ENCODE measurements at regions not wholly inside any gene's neighbourhood (a gene's known extent, or its start where the extent isn't known, plus 50 kb on each side); places are given as distances from the start of the nearest gene placed in this dataset.

DNA sequence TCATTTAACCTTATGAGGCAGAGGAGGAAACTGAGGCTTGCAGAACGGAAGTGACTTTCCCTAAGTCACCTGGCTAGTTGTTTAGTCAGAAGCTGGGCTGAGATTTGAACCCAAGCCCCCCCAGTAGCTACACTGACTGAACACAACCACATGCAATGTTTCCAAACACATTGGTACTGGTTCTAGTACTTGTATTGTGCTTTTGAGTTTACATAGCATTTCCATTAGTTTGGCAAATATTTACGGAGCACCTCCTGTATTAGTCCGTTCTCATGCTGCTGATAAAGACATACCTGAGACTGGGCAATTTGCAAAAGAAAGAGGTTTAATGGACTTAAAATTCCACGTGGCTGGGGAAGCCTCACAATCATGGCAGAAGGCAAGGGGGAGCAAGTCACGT lies 56.3 kb upstream of the ITGA11 start:
- Histone ChIP-seq H3K79me2 (ENCODE audit: insufficient read depth) (no peaks in the 10 kb centered on the region), H3K36me3 (replicated peaks in 1 of 2; ENCODE audit: control insufficient read depth in 1 of 2, insufficient read depth in 2 of 2, low read length in 1 of 2) (no peaks in the 10 kb centered on the region), H3K4me2 (no peak overlapping the region), H3K27me3 (ENCODE audit: insufficient read depth) (no peaks in the 10 kb centered on the region), H3K9ac (no peak overlapping the region), H2AFZ (ENCODE audit: low read depth) (no peak overlapping the region), H3K27ac (ENCODE audit: low read depth in 2 of 2, low read length in 1 of 2) (no peak overlapping the region), H4K20me1 (ENCODE audit: insufficient read depth) (no peaks in the 10 kb centered on the region), H3F3A (replicated peaks; ENCODE audit: insufficient read depth) (peaks cover 4% of the 10 kb centered on the region), H3K4me1 (ENCODE audit: control insufficient read depth in 1 of 2, insufficient read depth in 2 of 2, low read depth in 1 of 2, low read length in 1 of 2) (peaks cover 0 to 15% of the 10 kb centered on the region in 2 experiments; a peak in 3 of 4 replicates), H3K9me3 (no peaks in the 10 kb centered on the region), H3K9me2 (no peaks in the 10 kb centered on the region), H3K4me3 (ENCODE audit: low read depth in 2 of 2, low read length in 1 of 2) (no peak overlapping the region)
- CTCF ChIA-PET = no interaction called here
- no peak for TF ChIP-seq TAF1 (IDR thresholded peaks at IDR 0.05; ENCODE audit: borderline replicate concordance, low read depth, low read length)
- no peak for TF ChIP-seq YY1 (IDR thresholded peaks at IDR 0.05; ENCODE audit: low read depth)
- no peak for TF ChIP-seq FOXM1 (IDR thresholded peaks at IDR 0.05; ENCODE audit: low read depth)
- TF ChIP-seq EZH2phosphoT487 (IDR thresholded peaks at IDR 0.05; ENCODE audit: borderline replicate concordance, low read depth) = no peak
- TF ChIP-seq, protein P1, sequence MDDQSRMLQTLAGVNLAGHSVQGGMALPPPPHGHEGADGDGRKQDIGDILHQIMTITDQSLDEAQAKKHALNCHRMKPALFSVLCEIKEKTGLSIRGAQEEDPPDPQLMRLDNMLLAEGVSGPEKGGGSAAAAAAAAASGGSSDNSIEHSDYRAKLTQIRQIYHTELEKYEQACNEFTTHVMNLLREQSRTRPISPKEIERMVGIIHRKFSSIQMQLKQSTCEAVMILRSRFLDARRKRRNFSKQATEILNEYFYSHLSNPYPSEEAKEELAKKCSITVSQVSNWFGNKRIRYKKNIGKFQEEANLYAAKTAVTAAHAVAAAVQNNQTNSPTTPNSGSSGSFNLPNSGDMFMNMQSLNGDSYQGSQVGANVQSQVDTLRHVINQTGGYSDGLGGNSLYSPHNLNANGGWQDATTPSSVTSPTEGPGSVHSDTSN (IDR thresholded peaks at IDR 0.05) = no peak
- no peak for TF ChIP-seq POLR2AphosphoS5 (IDR thresholded peaks at IDR 0.05; ENCODE audit: low read depth, low read length)
- TF ChIP-seq, protein P2, sequence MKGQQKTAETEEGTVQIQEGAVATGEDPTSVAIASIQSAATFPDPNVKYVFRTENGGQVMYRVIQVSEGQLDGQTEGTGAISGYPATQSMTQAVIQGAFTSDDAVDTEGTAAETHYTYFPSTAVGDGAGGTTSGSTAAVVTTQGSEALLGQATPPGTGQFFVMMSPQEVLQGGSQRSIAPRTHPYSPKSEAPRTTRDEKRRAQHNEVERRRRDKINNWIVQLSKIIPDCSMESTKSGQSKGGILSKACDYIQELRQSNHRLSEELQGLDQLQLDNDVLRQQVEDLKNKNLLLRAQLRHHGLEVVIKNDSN (IDR thresholded peaks at IDR 0.05; ENCODE audit: borderline replicate concordance, low read depth) = no peak
- no peak for TF ChIP-seq RXRA (IDR thresholded peaks at IDR 0.05; ENCODE audit: borderline replicate concordance, low read depth)
- TF ChIP-seq, protein P3, sequence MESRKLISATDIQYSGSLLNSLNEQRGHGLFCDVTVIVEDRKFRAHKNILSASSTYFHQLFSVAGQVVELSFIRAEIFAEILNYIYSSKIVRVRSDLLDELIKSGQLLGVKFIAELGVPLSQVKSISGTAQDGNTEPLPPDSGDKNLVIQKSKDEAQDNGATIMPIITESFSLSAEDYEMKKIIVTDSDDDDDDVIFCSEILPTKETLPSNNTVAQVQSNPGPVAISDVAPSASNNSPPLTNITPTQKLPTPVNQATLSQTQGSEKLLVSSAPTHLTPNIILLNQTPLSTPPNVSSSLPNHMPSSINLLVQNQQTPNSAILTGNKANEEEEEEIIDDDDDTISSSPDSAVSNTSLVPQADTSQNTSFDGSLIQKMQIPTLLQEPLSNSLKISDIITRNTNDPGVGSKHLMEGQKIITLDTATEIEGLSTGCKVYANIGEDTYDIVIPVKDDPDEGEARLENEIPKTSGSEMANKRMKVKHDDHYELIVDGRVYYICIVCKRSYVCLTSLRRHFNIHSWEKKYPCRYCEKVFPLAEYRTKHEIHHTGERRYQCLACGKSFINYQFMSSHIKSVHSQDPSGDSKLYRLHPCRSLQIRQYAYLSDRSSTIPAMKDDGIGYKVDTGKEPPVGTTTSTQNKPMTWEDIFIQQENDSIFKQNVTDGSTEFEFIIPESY (IDR thresholded peaks at IDR 0.05; ENCODE audit: borderline replicate concordance, low read depth) = no peak
- no peak for TF ChIP-seq CHD2 (IDR thresholded peaks at IDR 0.05; ENCODE audit: low read length, partially characterized antibody)
- TF ChIP-seq GATA2 (CRISPR knock-in tag; IDR thresholded peaks at IDR 0.05) = no peak
- TF ChIP-seq MEF2A (IDR thresholded peaks at IDR 0.05; ENCODE audit: borderline replicate concordance, low read depth) = no peak
- TF ChIP-seq RFX5 (IDR thresholded peaks at IDR 0.05; ENCODE audit: low read length) = no peak
- TF ChIP-seq SIN3A (IDR thresholded peaks at IDR 0.05; ENCODE audit: borderline replicate concordance, low read depth, low read length) = no peak
- TF ChIP-seq CTCF (IDR thresholded peaks at IDR 0.05) = no peak
- no peak for TF ChIP-seq EP300 (IDR thresholded peaks at IDR 0.05; ENCODE audit: borderline replicate concordance in 1 of 2, low read depth in 1 of 2, low read length in 1 of 2)
- TF ChIP-seq RAD21 (IDR thresholded peaks at IDR 0.05; ENCODE audit: low read length) = no peak
- TF ChIP-seq NRF1 (IDR thresholded peaks at IDR 0.05; ENCODE audit: low read depth, low read length) = no peak
- TF ChIP-seq FOXJ3 (CRISPR knock-in tag; IDR thresholded peaks at IDR 0.05) = no peak
- TF ChIP-seq, protein P4, sequence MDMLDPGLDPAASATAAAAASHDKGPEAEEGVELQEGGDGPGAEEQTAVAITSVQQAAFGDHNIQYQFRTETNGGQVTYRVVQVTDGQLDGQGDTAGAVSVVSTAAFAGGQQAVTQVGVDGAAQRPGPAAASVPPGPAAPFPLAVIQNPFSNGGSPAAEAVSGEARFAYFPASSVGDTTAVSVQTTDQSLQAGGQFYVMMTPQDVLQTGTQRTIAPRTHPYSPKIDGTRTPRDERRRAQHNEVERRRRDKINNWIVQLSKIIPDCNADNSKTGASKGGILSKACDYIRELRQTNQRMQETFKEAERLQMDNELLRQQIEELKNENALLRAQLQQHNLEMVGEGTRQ (IDR thresholded peaks at IDR 0.05; ENCODE audit: borderline replicate concordance, low read depth, low read length) = no peak
- WGBS (ENCODE audit: low lambda C conversion rate) = 43% methylated on average over 5 of the region's 5 CpGs
- DNase-seq = no peak
- POLR2A ChIA-PET = no interaction called here

Measured in SK-N-SH (cell line).